ENCODE measurements at regions not wholly inside any gene's neighbourhood (a gene's known extent, or its start where the extent isn't known, plus 50 kb on each side); places are given as distances from the start of the nearest gene placed in this dataset.

DNA sequence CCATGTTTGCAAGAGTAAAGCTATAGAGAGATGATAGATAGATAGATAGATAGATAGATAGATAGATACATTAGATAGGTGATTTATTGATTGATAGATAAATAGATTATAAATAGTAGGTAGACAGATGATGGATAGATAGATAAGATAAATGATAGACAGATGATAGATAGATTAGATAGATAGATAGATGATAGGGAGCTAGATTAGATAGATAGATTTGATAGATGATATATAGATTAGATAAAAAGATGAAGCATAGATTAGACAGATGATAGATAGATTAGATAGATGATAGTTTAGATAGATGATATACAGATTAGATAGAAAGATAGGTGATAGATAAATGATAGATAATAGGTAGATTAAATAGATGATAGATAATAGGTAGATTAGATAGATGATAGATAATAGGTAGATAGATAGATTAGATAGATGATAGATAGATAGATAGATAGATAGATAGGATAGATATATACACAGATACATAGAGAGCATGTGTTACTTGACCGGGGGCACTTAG lies 243.3 kb upstream of the FOXK1 start:
- no peaks in the 10 kb centered on the region for H3K36me3 ChIP-seq (ENCODE audit: insufficient read depth, low read length)
- no peaks in the 10 kb centered on the region for H3K4me1 ChIP-seq (ENCODE audit: insufficient read depth, low read length)
- no peaks in the 10 kb centered on the region for H3K9me3 ChIP-seq (ENCODE audit: low read length)
- H3K27me3 ChIP-seq (ENCODE audit: control insufficient read depth in 1 of 2, insufficient read depth in 2 of 2, low read length in 2 of 2) = no peaks in the 10 kb centered on the region
- no peak overlapping the region for H3K9ac ChIP-seq (ENCODE audit: low read length)
- no peak overlapping the region for H3K27ac ChIP-seq (ENCODE audit: low read depth, low read length)
- no peak overlapping the region for H3K4me3 ChIP-seq (ENCODE audit: low read depth in 1 of 2, low read length in 2 of 2)

DNA sequence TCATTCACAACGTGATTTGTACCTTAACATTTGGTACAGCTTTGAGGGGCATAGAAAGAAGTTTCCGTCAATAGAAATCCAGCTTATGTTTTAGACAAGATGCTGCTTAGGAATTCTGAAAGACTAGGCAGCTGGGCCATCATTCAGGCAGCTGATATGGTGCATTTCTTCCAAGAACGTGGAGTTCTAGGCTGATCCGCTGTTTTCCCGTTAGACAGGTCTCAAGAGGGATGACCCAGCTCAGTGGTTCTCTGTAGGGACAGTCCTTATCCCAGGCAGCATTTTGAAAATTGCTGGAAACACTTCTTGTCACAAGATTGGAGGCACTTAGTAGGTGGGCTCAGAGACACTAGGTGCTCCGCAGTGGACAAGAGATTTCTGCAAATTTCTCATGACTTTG lies 242.7 kb upstream of the FOXK1 start:
- Histone ChIP-seq H3K4me1 (ENCODE audit: insufficient read depth, low read length) (no peaks in the 10 kb centered on the region), H3K4me3 (ENCODE audit: low read depth in 1 of 2, low read length in 2 of 2) (no peak overlapping the region), H3K9me3 (ENCODE audit: low read length) (no peaks in the 10 kb centered on the region), H3K27me3 (ENCODE audit: control insufficient read depth in 1 of 2, insufficient read depth in 2 of 2, low read length in 2 of 2) (no peaks in the 10 kb centered on the region), H3K9ac (ENCODE audit: low read length) (no peak overlapping the region), H3K27ac (ENCODE audit: low read depth, low read length) (no peak overlapping the region), H3K36me3 (ENCODE audit: insufficient read depth, low read length) (no peaks in the 10 kb centered on the region)

DNA sequence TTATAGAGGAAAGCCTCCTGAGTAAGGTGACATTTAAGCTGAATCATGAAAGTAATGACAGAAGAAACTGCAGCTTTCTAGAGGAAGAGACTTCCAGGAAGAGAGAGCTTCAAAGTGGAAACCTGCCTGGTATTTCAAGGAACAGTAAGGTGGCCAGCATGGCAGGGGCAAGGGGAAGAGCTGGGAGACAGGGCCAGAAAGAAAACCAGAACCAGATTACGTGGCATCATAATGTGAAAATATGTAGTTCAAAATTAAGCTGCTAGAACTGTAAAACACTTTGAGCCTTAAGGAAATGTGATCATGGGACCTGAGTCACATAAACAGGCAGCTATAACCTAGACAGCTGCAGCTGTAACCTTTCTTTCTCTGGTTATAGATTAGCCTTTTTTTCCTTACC lies 238.0 kb upstream of the FOXK1 start:
- Histone ChIP-seq H3K9ac (ENCODE audit: low read length) (no peak overlapping the region), H3K27me3 (ENCODE audit: control insufficient read depth in 1 of 2, insufficient read depth in 2 of 2, low read length in 2 of 2) (no peaks in the 10 kb centered on the region), H3K4me1 (ENCODE audit: insufficient read depth, low read length) (no peaks in the 10 kb centered on the region), H3K27ac (ENCODE audit: low read depth, low read length) (no peak overlapping the region), H3K36me3 (ENCODE audit: insufficient read depth, low read length) (no peaks in the 10 kb centered on the region), H3K9me3 (ENCODE audit: low read length) (no peaks in the 10 kb centered on the region), H3K4me3 (ENCODE audit: low read depth in 1 of 2, low read length in 2 of 2) (no peak overlapping the region)

- Histone ChIP-seq H3K4me3 (ENCODE audit: low read depth in 1 of 2, low read length in 2 of 2) (no peak overlapping the region), H3K9ac (ENCODE audit: low read length) (no peak overlapping the region), H3K9me3 (ENCODE audit: low read length) (no peaks in the 10 kb centered on the region)
Measured at GRCh38 chr7:4445777-4446176, 236.3 kb upstream of the FOXK1 start.

DNA sequence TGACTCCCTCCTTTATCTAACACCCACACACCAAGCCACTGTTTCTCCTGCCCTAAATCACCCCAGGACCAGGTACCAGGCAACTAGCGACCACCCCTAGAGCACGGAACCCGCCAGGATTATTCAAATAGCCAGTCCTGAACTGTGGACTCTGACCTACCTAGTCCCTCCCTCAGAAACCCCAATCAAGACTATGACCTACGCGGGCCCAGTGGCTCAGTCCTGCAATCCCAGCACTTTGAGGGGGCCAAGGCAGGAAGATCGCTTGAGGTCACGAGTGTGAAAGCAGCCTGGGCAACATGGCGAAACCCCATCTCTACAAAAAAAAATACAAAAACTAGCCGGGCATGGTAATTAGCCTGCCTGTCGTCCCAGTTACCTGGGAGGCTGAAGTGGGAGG lies 232.8 kb upstream of the FOXK1 start:
- Histone ChIP-seq H3K27ac (ENCODE audit: low read depth, low read length) (no peak overlapping the region), H3K27me3 (ENCODE audit: control insufficient read depth in 1 of 2, insufficient read depth in 2 of 2, low read length in 2 of 2) (no peaks in the 10 kb centered on the region), H3K4me3 (ENCODE audit: low read depth in 1 of 2, low read length in 2 of 2) (no peak overlapping the region)

More at GRCh38 chr7:4445777-4446176, 236.3 kb upstream of the FOXK1 start:
- no peaks in the 10 kb centered on the region for H3K4me1 ChIP-seq (ENCODE audit: insufficient read depth, low read length)
- H3K27me3 ChIP-seq (ENCODE audit: control insufficient read depth in 1 of 2, insufficient read depth in 2 of 2, low read length in 2 of 2) = no peaks in the 10 kb centered on the region
- no peak overlapping the region for H3K27ac ChIP-seq (ENCODE audit: low read depth, low read length)
- no peaks in the 10 kb centered on the region for H3K36me3 ChIP-seq (ENCODE audit: insufficient read depth, low read length)

DNA sequence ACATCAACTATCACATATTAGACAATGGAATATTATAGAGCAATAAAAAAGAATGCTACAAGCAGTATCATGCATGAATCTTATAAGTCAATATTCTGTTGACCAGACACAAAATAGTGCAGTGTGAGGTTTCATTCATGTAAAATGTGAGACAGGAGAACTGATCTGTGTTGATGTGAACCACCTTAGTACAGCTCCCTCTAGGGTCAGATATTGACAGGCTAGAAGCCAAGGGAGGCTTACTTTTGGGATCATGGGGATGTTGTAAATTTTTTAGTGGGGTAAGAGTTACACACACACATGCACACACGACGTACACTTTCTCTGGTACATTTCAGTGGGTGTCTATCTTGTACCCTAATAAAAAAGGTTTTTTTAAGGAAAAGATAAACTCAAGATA lies 231.6 kb upstream of the FOXK1 start:
- Histone ChIP-seq H3K36me3 (ENCODE audit: insufficient read depth, low read length) (no peaks in the 10 kb centered on the region), H3K9ac (ENCODE audit: low read length) (no peak overlapping the region), H3K4me1 (ENCODE audit: insufficient read depth, low read length) (no peaks in the 10 kb centered on the region), H3K9me3 (ENCODE audit: low read length) (no peaks in the 10 kb centered on the region), H3K4me3 (ENCODE audit: low read depth in 1 of 2, low read length in 2 of 2) (no peak overlapping the region), H3K27ac (ENCODE audit: low read depth, low read length) (no peak overlapping the region), H3K27me3 (ENCODE audit: control insufficient read depth in 1 of 2, insufficient read depth in 2 of 2, low read length in 2 of 2) (no peaks in the 10 kb centered on the region)

More for the DNA sequence above, 232.8 kb upstream of the FOXK1 start:
- Histone ChIP-seq H3K9ac (ENCODE audit: low read length) (no peak overlapping the region), H3K4me1 (ENCODE audit: insufficient read depth, low read length) (no peaks in the 10 kb centered on the region), H3K9me3 (ENCODE audit: low read length) (no peaks in the 10 kb centered on the region), H3K36me3 (ENCODE audit: insufficient read depth, low read length) (no peaks in the 10 kb centered on the region)

GRCh38 chr7:4460597-4460996 lies 221.5 kb upstream of the FOXK1 start:
- Histone ChIP-seq H3K27me3 (ENCODE audit: control insufficient read depth in 1 of 2, insufficient read depth in 2 of 2, low read length in 2 of 2) (no peaks in the 10 kb centered on the region), H3K27ac (ENCODE audit: low read depth, low read length) (no peak overlapping the region), H3K4me3 (ENCODE audit: low read depth in 1 of 2, low read length in 2 of 2) (no peak overlapping the region), H3K4me1 (ENCODE audit: insufficient read depth, low read length) (no peaks in the 10 kb centered on the region), H3K36me3 (ENCODE audit: insufficient read depth, low read length) (no peaks in the 10 kb centered on the region), H3K9me3 (ENCODE audit: low read length) (no peaks in the 10 kb centered on the region), H3K9ac (ENCODE audit: low read length) (no peak overlapping the region)

DNA sequence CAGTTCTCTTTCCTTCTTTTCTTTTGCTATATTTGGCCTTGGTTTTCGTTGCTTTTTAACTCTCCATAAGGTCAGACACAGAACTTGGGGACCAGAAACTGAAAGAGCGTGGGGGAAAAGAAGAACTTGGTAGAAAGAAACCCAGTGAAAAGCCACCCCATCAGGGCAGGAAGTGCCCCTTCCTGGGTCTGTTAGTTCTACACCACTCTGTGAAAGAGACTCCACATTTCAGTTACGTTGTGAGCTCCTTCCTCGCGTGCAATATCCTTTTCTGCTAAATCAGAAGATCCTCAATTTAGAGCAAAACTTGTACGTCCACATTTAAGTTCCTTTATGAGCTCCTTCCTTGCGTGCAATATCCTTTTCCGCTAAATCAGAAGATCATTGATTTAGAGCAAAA lies 220.6 kb upstream of the FOXK1 start:
- H3K36me3 ChIP-seq (ENCODE audit: insufficient read depth, low read length) = no peaks in the 10 kb centered on the region
- H3K27ac ChIP-seq (ENCODE audit: low read depth, low read length) = no peak overlapping the region
- no peak overlapping the region for H3K4me3 ChIP-seq (ENCODE audit: low read depth in 1 of 2, low read length in 2 of 2)
- H3K9me3 ChIP-seq (ENCODE audit: low read length) = no peaks in the 10 kb centered on the region
- no peaks in the 10 kb centered on the region for H3K27me3 ChIP-seq (ENCODE audit: control insufficient read depth in 1 of 2, insufficient read depth in 2 of 2, low read length in 2 of 2)
- H3K4me1 ChIP-seq (ENCODE audit: insufficient read depth, low read length) = no peaks in the 10 kb centered on the region
- H3K9ac ChIP-seq (ENCODE audit: low read length) = no peak overlapping the region

DNA sequence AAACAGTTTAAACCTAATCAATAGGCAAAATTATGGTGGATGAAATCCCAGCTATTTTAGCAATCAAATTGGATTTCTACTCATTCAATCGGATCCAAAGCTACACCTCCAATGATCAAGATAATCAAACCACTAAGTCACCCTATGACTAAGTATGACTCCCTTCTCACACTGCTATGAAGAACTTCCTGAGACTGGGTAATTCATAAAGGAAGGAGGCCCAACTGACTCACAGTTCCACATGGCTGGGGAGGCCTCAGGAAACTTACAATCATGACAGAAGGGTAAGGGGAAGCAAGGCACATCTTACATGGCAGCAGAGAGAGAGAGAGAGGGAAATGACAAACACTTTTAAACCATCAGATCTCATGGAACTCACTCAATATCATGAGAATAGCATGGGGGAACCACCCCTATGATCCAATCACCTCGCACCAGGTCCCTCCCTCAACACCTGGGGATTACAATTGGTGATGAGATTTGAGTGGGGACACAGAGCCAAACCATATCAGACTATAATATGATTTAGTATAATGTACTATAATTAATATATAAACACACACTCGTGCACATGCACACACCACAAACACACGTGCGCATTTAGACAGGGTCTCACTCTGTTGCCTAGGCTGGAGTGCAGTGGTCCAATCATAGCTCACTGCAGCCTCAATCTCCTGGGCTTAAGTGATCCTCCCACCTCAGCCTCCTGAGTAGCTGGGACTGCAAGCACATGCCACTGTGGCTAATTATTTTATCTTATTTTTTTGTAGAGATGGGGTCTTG lies 213.6 kb upstream of the FOXK1 start:
- H3K4me1 ChIP-seq (ENCODE audit: insufficient read depth, low read length) = no peaks in the 10 kb centered on the region
- H3K27ac ChIP-seq (ENCODE audit: low read depth, low read length) = no peak overlapping the region
- H3K9ac ChIP-seq (ENCODE audit: low read length) = no peak overlapping the region
- H3K4me3 ChIP-seq (ENCODE audit: low read depth in 1 of 2, low read length in 2 of 2) = no peak overlapping the region
- H3K36me3 ChIP-seq (ENCODE audit: insufficient read depth, low read length) = no peaks in the 10 kb centered on the region
- no peaks in the 10 kb centered on the region for H3K27me3 ChIP-seq (ENCODE audit: control insufficient read depth in 1 of 2, insufficient read depth in 2 of 2, low read length in 2 of 2)
- H3K9me3 ChIP-seq (ENCODE audit: low read length) = no peaks in the 10 kb centered on the region

- Histone ChIP-seq H3K27ac (ENCODE audit: low read depth, low read length) (no peak overlapping the region), H3K9me3 (ENCODE audit: low read length) (no peaks in the 10 kb centered on the region), H3K4me3 (ENCODE audit: low read depth in 1 of 2, low read length in 2 of 2) (no peak overlapping the region), H3K36me3 (ENCODE audit: insufficient read depth, low read length) (no peaks in the 10 kb centered on the region), H3K4me1 (ENCODE audit: insufficient read depth, low read length) (no peaks in the 10 kb centered on the region), H3K9ac (ENCODE audit: low read length) (no peak overlapping the region), H3K27me3 (ENCODE audit: control insufficient read depth in 1 of 2, insufficient read depth in 2 of 2, low read length in 2 of 2) (no peaks in the 10 kb centered on the region)
Measured at GRCh38 chr7:4470246-4470645, 211.8 kb upstream of the FOXK1 start.

- Histone ChIP-seq H3K27me3 (ENCODE audit: control insufficient read depth in 1 of 2, insufficient read depth in 2 of 2, low read length in 2 of 2) (no peaks in the 10 kb centered on the region), H3K9ac (ENCODE audit: low read length) (no peak overlapping the region), H3K9me3 (ENCODE audit: low read length) (no peaks in the 10 kb centered on the region), H3K27ac (ENCODE audit: low read depth, low read length) (no peak overlapping the region), H3K4me1 (ENCODE audit: insufficient read depth, low read length) (no peaks in the 10 kb centered on the region), H3K4me3 (ENCODE audit: low read depth in 1 of 2, low read length in 2 of 2) (no peak overlapping the region), H3K36me3 (ENCODE audit: insufficient read depth, low read length) (no peaks in the 10 kb centered on the region)
Measured at GRCh38 chr7:4472728-4473127, 209.4 kb upstream of the FOXK1 start.

Measured in muscle layer of colon (tissue), 2 donors.